ENCODE measurements at regions not wholly inside any gene's neighbourhood (a gene's known extent, or its start where the extent isn't known, plus 50 kb on each side); places are given as distances from the start of the nearest gene placed in this dataset.

GRCh38 chr14:30277268-30277667, 281.7 kb upstream of the G2E3 start:
- no peak for TF ChIP-seq CTCF (IDR thresholded peaks at IDR 0.05)
- no peak for TF ChIP-seq ZFX (IDR thresholded peaks at IDR 0.05; ENCODE audit: borderline replicate concordance)
